HepG2 (cell line): ENCODE measurements at regions not wholly inside any gene's neighbourhood (a gene's known extent, or its start where the extent isn't known, plus 50 kb on each side); places are given as distances from the start of the nearest gene placed in this dataset.

Source experiments
- FOXA3 ChIP-seq: IDR thresholded peaks from 2 replicates; pipeline ENCODE4 v1.6.1; 2016; ENCODE audit warnings: missing genetic modification reagents, missing compliant biosample characterization
- GFI1 ChIP-seq: sonication (generic); formaldehyde crosslinking; IDR thresholded peaks from 2 replicates; pipeline ENCODE4 v1.5.0; 2020; ENCODE audit warnings: missing genetic modification reagents, mild to moderate bottlenecking, borderline replicate concordance
- HOXA3 ChIP-seq: sonication (generic); formaldehyde crosslinking; IDR thresholded peaks from 2 replicates; pipeline ENCODE4 v1.5.0; 2020; ENCODE audit warnings: missing genetic modification reagents
- NR2F1 ChIP-seq, 2 experiments: fragments of 450-650 bp in 1 of 2; formaldehyde crosslinking in 1 of 2; IDR thresholded peaks; 2 replicates each; pipeline versions ENCODE4 v1.5.0 to v1.6.1; 2016 to 2020; ENCODE audit warnings: mild to moderate bottlenecking in 1 of 2, missing compliant biosample characterization in 1 of 2, missing genetic modification reagents in 1 of 2, moderate library complexity in 1 of 2
- POGZ ChIP-seq: sonication (generic); formaldehyde crosslinking; IDR thresholded peaks from 2 replicates; pipeline ENCODE4 v1.4.0; 2020; ENCODE audit warnings: mild to moderate bottlenecking, missing genetic modification reagents
- PRDM10 ChIP-seq: sonication (generic); formaldehyde crosslinking; IDR thresholded peaks from 2 replicates; pipeline ENCODE4 v1.4.0; 2020; ENCODE audit warnings: low read depth, missing genetic modification reagents
- SALL2 ChIP-seq: sonication (generic); formaldehyde crosslinking; IDR thresholded peaks from 2 replicates; pipeline ENCODE4 v1.8.1; 2023; ENCODE audit warnings: mild to moderate bottlenecking, missing genetic modification reagents, inconsistent platforms
- TFDP1 ChIP-seq: IDR thresholded peaks from 2 replicates; pipeline ENCODE4 v1.6.1; 2016; ENCODE audit warnings: missing compliant biosample characterization, missing genetic modification reagents, borderline replicate concordance
- ZBTB49 ChIP-seq: sonication (generic); formaldehyde crosslinking; IDR thresholded peaks from 2 replicates; pipeline ENCODE4 v1.4.0; 2020; ENCODE audit warnings: missing genetic modification reagents, borderline replicate concordance
- ZNF232 ChIP-seq: sonication (generic); formaldehyde crosslinking; IDR thresholded peaks from 2 replicates; pipeline ENCODE4 v1.4.0; 2020; ENCODE audit warnings: missing genetic modification reagents, borderline replicate concordance
- ZNF276 ChIP-seq: sonication (generic); formaldehyde crosslinking; IDR thresholded peaks from 2 replicates; pipeline ENCODE4 v1.4.0; 2020; ENCODE audit warnings: mild to moderate bottlenecking, low read depth, missing genetic modification reagents
- ZNF326 ChIP-seq: sonication (generic); formaldehyde crosslinking; IDR thresholded peaks from 2 replicates; pipeline ENCODE4 v1.4.0; 2020; ENCODE audit warnings: missing genetic modification reagents, borderline replicate concordance
- ZNF343 ChIP-seq: sonication (generic); formaldehyde crosslinking; IDR thresholded peaks from 2 replicates; pipeline ENCODE4 v1.4.0; 2020; ENCODE audit warnings: mild to moderate bottlenecking, missing genetic modification reagents
- ZNF460 ChIP-seq: sonication (generic); formaldehyde crosslinking; IDR thresholded peaks from 2 replicates; pipeline ENCODE4 v1.5.1; 2020; ENCODE audit warnings: missing genetic modification reagents, mild to moderate bottlenecking, borderline replicate concordance
- ZNF501 ChIP-seq: sonication (generic); formaldehyde crosslinking; IDR thresholded peaks from 2 replicates; pipeline ENCODE4 v1.5.1; 2020; ENCODE audit warnings: mild to moderate bottlenecking, moderate library complexity, missing genetic modification reagents
- ZNF510 ChIP-seq: sonication (generic); formaldehyde crosslinking; IDR thresholded peaks from 2 replicates; pipeline ENCODE4 v1.4.0; 2020; ENCODE audit warnings: low read depth, mild to moderate bottlenecking, missing genetic modification reagents
- ZNF678 ChIP-seq: sonication (generic); formaldehyde crosslinking; IDR thresholded peaks from 2 replicates; pipeline ENCODE4 v1.4.0; 2020; ENCODE audit warnings: mild to moderate bottlenecking, missing genetic modification reagents
- ZNF747 ChIP-seq: sonication (generic); formaldehyde crosslinking; IDR thresholded peaks from 2 replicates; pipeline ENCODE4 v1.8.1; 2023; ENCODE audit warnings: missing genetic modification reagents, mild to moderate bottlenecking, borderline replicate concordance

GRCh38 chr2:134120733-134121630, 132.9 kb upstream of the MGAT5 start (continued):
- TF ChIP-seq PRDM10 (CRISPR knock-in tag) (no peak), ZNF510 (no peak; the same call in 1 of the 2 replicates), FOXA3 (CRISPR knock-in tag) (no peak), ZNF460 (CRISPR knock-in tag) (no peak), ZNF276 (CRISPR knock-in tag) (no peak), SALL2 (peak; percentile 72), ZNF326 (CRISPR knock-in tag) (no peak), GFI1 (CRISPR knock-in tag) (no peak), ZBTB49 (CRISPR knock-in tag) (no peak), ZNF747 (peak; percentile 79), ZNF501 (peak; percentile 96), ZNF678 (no peak; the same call in 1 of the 2 replicates), ZNF232 (CRISPR knock-in tag) (peak; percentile 33; the same call in 1 of the 2 replicates), HOXA3 (CRISPR knock-in tag) (peak; percentile 62), NR2F1 (CRISPR knock-in tag; IDR thresholded peaks at IDR 0.05) (no peak), TFDP1 (CRISPR knock-in tag) (no peak), POGZ (CRISPR knock-in tag) (peak; percentile 55; the same call in 1 of the 2 replicates), ZNF343 (0 out of 2 replicates have a peak, but pooled peaks have one; percentile 39)
